Liver (tissue), 3 donors: ENCODE measurements at regions not wholly inside any gene's neighbourhood (a gene's known extent, or its start where the extent isn't known, plus 50 kb on each side); places are given as distances from the start of the nearest gene placed in this dataset.

ENCODE experiments used
- ATF3 ChIP-seq: IDR thresholded peaks from 2 replicates; pipeline ENCODE4 v1.6.1; 2016; ENCODE audit warnings: antibody characterized with exemption
- CTCF ChIP-seq: fragments of 150-350 bp; IDR thresholded peaks from 2 replicates; pipeline ENCODE4 v1.5.1; 2017; ENCODE audit warnings: improper control_type of control experiment, low read depth, low read length; ENCODE audit not compliant: missing input control
- EGR1 ChIP-seq, 2 donors: IDR thresholded peaks; 2 replicates each; pipeline ENCODE4 v1.6.1; 2016 to 2018; ENCODE audit warnings: antibody characterized with exemption in 2 of 2, low read depth in 2 of 2
- FOXA2 ChIP-seq: IDR thresholded peaks from 2 replicates; pipeline ENCODE4 v1.6.1; 2016; ENCODE audit warnings: antibody characterized with exemption
- HNF4G ChIP-seq: IDR thresholded peaks from 2 replicates; pipeline ENCODE4 v1.6.1; 2016; ENCODE audit warnings: antibody characterized with exemption
- JUND ChIP-seq, 2 donors: IDR thresholded peaks; 2 replicates each; pipeline ENCODE4 v1.6.1; 2016; ENCODE audit warnings: antibody characterized with exemption in 2 of 2
- MAX ChIP-seq: IDR thresholded peaks from 2 replicates; pipeline ENCODE4 v1.6.1; 2016; ENCODE audit warnings: antibody characterized with exemption
- RAD21 ChIP-seq, 2 donors: IDR thresholded peaks; 2 replicates each; pipeline ENCODE4 v1.6.1; 2016; ENCODE audit warnings: antibody characterized with exemption in 2 of 2, mild to moderate bottlenecking in 2 of 2
- REST ChIP-seq: IDR thresholded peaks from 2 replicates; pipeline ENCODE4 v1.6.1; 2016; ENCODE audit warnings: antibody characterized with exemption, mild to moderate bottlenecking
- SP1 ChIP-seq: IDR thresholded peaks from 2 replicates; pipeline ENCODE4 v1.6.1; 2018; ENCODE audit warnings: antibody characterized with exemption, mild to moderate bottlenecking
- TAF1 ChIP-seq: conservative IDR thresholded peaks from 2 replicates; pipeline ENCODE4 v1.6.1; 2016; ENCODE audit warnings: antibody characterized with exemption, mild to moderate bottlenecking
- YY1 ChIP-seq: IDR thresholded peaks from 2 replicates; pipeline ENCODE4 v1.6.1; 2016; ENCODE audit warnings: antibody characterized with exemption, mild to moderate bottlenecking
- donor health status: healthy.
- donor health status: healthy.

GRCh38 chr15:92848852-92849598, 51.1 kb upstream of the CHD2 start:
- no peak for TF ChIP-seq CTCF
- TF ChIP-seq SP1 = no peak
- TF ChIP-seq TAF1 = no peak
- no peak for TF ChIP-seq REST
- TF ChIP-seq ATF3 = no peak
- no peak for TF ChIP-seq YY1
- no peak for TF ChIP-seq RAD21 (IDR thresholded peaks at IDR 0.05)
- no peak for TF ChIP-seq MAX
- TF ChIP-seq FOXA2 = no peak
- TF ChIP-seq EGR1 (IDR thresholded peaks at IDR 0.05; ENCODE audit: low read depth in 2 of 2) = no peak
- no peak for TF ChIP-seq HNF4G
- no peak for TF ChIP-seq JUND (IDR thresholded peaks at IDR 0.05)
